Neural progenitor cell (in vitro differentiated cells): ENCODE measurements at regions not wholly inside any gene's neighbourhood (a gene's known extent, or its start where the extent isn't known, plus 50 kb on each side); places are given as distances from the start of the nearest gene placed in this dataset.

ENCODE experiments used
- EZH2 ChIP-seq: fragments of 200-600 bp; sonication (generic); IDR thresholded peaks from 2 replicates; pipeline ENCODE4 v1.6.1; 2017; ENCODE audit warnings: antibody characterized with exemption, mild to moderate bottlenecking, moderate library complexity
- TF ChIP-seq, protein P1 (sequence below): fragments of 200-600 bp; sonication (generic); IDR thresholded peaks from 2 replicates; pipeline ENCODE4 v1.5.1; 2017; ENCODE audit warnings: antibody characterized with exemption, mild to moderate bottlenecking

DNA sequence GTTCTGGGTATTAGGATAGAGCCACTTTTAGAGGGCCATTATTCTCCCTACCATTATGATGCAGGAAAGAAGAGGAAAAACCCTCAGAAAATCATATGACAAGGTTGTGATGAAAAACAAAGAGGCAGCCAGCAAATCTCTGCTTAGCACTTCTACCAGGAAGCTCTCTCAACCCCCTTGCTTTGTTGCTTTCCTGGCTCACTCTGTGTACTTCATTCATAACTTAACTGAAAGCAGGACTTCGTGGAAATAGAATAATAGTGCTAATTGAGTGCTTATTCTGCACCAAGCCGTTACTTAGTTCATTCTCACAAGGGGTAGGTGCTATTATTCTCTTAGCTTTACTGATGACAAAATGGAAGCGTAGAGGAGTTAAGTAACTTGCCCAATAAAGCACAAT lies 354.1 kb downstream of the HRH4 start:
- no peak for TF ChIP-seq EZH2
- TF ChIP-seq, protein P1, sequence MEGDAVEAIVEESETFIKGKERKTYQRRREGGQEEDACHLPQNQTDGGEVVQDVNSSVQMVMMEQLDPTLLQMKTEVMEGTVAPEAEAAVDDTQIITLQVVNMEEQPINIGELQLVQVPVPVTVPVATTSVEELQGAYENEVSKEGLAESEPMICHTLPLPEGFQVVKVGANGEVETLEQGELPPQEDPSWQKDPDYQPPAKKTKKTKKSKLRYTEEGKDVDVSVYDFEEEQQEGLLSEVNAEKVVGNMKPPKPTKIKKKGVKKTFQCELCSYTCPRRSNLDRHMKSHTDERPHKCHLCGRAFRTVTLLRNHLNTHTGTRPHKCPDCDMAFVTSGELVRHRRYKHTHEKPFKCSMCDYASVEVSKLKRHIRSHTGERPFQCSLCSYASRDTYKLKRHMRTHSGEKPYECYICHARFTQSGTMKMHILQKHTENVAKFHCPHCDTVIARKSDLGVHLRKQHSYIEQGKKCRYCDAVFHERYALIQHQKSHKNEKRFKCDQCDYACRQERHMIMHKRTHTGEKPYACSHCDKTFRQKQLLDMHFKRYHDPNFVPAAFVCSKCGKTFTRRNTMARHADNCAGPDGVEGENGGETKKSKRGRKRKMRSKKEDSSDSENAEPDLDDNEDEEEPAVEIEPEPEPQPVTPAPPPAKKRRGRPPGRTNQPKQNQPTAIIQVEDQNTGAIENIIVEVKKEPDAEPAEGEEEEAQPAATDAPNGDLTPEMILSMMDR: no peak
